ENCODE measurements at regions not wholly inside any gene's neighbourhood (a gene's known extent, or its start where the extent isn't known, plus 50 kb on each side); places are given as distances from the start of the nearest gene placed in this dataset.

DNA sequence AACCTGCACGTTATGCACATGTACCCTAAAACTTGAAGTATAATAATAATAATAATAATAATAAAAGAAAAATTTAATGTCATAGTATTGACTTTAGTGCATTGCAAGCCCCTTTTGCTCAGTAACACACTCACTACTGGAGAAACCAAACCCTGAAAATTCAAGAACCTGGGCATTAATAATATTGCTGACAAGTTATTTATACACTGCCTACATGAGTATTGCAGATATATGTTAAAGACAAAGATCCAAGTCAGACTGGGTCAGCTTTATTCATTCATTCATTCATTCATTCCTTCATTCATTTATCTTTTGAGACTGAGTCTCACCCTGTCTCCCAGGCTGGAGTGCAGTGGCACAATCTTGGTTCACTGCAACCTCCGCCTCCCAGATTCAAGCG, 1711.2 kb downstream of the TP53TG3F start:
- TF ChIP-seq EZH2 (IDR thresholded peaks at IDR 0.05) (no peak), POLR2AphosphoS5 (IDR thresholded peaks at IDR 0.05; ENCODE audit: borderline replicate concordance, low read depth, low read length) (no peak)
